ENCODE measurements at regions not wholly inside any gene's neighbourhood (a gene's known extent, or its start where the extent isn't known, plus 50 kb on each side); places are given as distances from the start of the nearest gene placed in this dataset.

GRCh38 chr11:97815667-97816066 lies 1205.1 kb upstream of the CNTN5 start:
- Mint-ChIP-seq H3K36me3 (ENCODE audit: low read depth) (no peaks in the 10 kb centered on the region; the same call in 1 of the 2 replicates), H3K4me1 (ENCODE audit: low read depth) (peaks cover 27% of the 10 kb centered on the region), H3K27me3 (ENCODE audit: insufficient read depth) (peaks cover 2% of the 10 kb centered on the region), H3K4me3 (no peak overlapping the region), H3K27ac (no peak overlapping the region), H3K9me3 (no peaks in the 10 kb centered on the region)
- DNase-seq, result no peak
- TF ChIP-seq CTCF (IDR thresholded peaks at IDR 0.05), result no peak

GRCh38 chr11:97832451-97832850 lies 1188.3 kb upstream of the CNTN5 start:
- Mint-ChIP-seq H3K4me3 (no peak overlapping the region), H3K27me3 (ENCODE audit: insufficient read depth) (no peaks in the 10 kb centered on the region), H3K4me1 (ENCODE audit: low read depth) (0 out of 2 replicates have a peak, but pooled peaks cover 5% of the 10 kb centered on the region), H3K27ac (no peak overlapping the region), H3K9me3 (no peaks in the 10 kb centered on the region), H3K36me3 (ENCODE audit: low read depth) (no peaks in the 10 kb centered on the region)
- no peak for TF ChIP-seq CTCF (IDR thresholded peaks at IDR 0.05)
- no peak for DNase-seq

- H3K27ac Mint-ChIP-seq, result no peak overlapping the region
- no peak overlapping the region for H3K4me3 Mint-ChIP-seq
- no peaks in the 10 kb centered on the region for H3K27me3 Mint-ChIP-seq (ENCODE audit: insufficient read depth)
- no peaks in the 10 kb centered on the region for H3K9me3 Mint-ChIP-seq
- H3K4me1 Mint-ChIP-seq (ENCODE audit: low read depth), result 0 out of 2 replicates have a peak, but pooled peaks cover 5% of the 10 kb centered on the region
- TF ChIP-seq CTCF (IDR thresholded peaks at IDR 0.05), result no peak
- DNase-seq, result no peak
- H3K36me3 Mint-ChIP-seq (ENCODE audit: low read depth), result no peaks in the 10 kb centered on the region
Observed at GRCh38 chr11:97833412-97833811, 1187.3 kb upstream of the CNTN5 start.

- H3K27me3 Mint-ChIP-seq (ENCODE audit: insufficient read depth), result no peaks in the 10 kb centered on the region
- H3K36me3 Mint-ChIP-seq (ENCODE audit: low read depth), result no peaks in the 10 kb centered on the region
- H3K27ac Mint-ChIP-seq, result no peak overlapping the region
- TF ChIP-seq CTCF (IDR thresholded peaks at IDR 0.05), result no peak
- no peaks in the 10 kb centered on the region for H3K4me1 Mint-ChIP-seq (ENCODE audit: low read depth)
- DNase-seq, result no peak
- H3K4me3 Mint-ChIP-seq, result no peak overlapping the region
- H3K9me3 Mint-ChIP-seq, result no peaks in the 10 kb centered on the region; the same call in 1 of the 2 replicates
Observed at GRCh38 chr11:97844016-97844415, 1176.7 kb upstream of the CNTN5 start.

- H3K4me3 Mint-ChIP-seq, result no peak overlapping the region
- no peaks in the 10 kb centered on the region for H3K4me1 Mint-ChIP-seq (ENCODE audit: low read depth)
- no peak for DNase-seq
- no peak for TF ChIP-seq CTCF (IDR thresholded peaks at IDR 0.05)
- no peaks in the 10 kb centered on the region for H3K36me3 Mint-ChIP-seq (ENCODE audit: low read depth)
- H3K9me3 Mint-ChIP-seq, result no peaks in the 10 kb centered on the region
- no peak overlapping the region for H3K27ac Mint-ChIP-seq
- H3K27me3 Mint-ChIP-seq (ENCODE audit: insufficient read depth), result no peaks in the 10 kb centered on the region
Observed at GRCh38 chr11:97847730-97848129, 1173.0 kb upstream of the CNTN5 start.

- no peak overlapping the region for H3K4me3 Mint-ChIP-seq
- no peaks in the 10 kb centered on the region for H3K27me3 Mint-ChIP-seq (ENCODE audit: insufficient read depth)
- no peak for TF ChIP-seq CTCF (IDR thresholded peaks at IDR 0.05)
- no peaks in the 10 kb centered on the region for H3K9me3 Mint-ChIP-seq
- no peaks in the 10 kb centered on the region for H3K4me1 Mint-ChIP-seq (ENCODE audit: low read depth)
- H3K36me3 Mint-ChIP-seq (ENCODE audit: low read depth), result no peaks in the 10 kb centered on the region
- no peak overlapping the region for H3K27ac Mint-ChIP-seq
- no peak for DNase-seq
Observed at GRCh38 chr11:97850701-97851100, 1170.0 kb upstream of the CNTN5 start.
